ENCODE measurements at regions not wholly inside any gene's neighbourhood (a gene's known extent, or its start where the extent isn't known, plus 50 kb on each side); places are given as distances from the start of the nearest gene placed in this dataset.
A peak's percentile ranks its signal among the peaks of the same experiment; 100 is the strongest.

DNA sequence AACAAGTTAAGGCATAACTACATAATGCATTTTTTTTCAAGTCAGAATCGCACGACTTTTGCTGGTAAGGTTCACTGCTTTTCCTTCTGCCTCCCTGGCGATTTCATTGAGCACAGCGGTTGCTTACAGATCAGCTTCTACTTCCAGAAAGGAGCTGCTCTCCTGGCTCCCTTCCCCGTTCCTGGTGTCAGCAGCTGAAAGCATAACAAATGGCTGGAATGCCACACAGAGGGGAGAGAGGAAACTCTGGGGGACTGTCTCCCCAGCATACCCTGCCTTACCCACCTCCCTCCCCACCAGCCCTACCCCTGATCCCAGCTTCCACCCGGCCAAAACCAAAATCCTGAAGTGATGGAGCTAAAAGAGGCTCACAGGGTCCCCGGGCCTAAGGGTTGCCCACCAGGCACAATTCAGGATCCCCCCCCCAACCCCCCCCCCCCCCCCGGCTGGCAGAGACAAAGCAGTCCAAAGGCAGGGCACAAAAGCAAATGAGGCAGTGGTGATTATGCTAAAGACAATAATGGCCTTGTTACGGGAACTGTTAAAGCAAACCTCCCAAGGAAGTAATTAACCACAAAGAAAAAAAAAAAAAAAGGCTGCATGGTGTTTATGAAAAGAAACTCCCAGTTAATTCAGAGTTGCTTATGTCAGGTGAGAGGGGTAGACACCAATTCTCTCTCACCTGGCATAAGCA is 126.1 kb upstream of the WWC1 start:
- peak; percentile 66 for DNase-seq (ENCODE audit: low spot score)

DNA sequence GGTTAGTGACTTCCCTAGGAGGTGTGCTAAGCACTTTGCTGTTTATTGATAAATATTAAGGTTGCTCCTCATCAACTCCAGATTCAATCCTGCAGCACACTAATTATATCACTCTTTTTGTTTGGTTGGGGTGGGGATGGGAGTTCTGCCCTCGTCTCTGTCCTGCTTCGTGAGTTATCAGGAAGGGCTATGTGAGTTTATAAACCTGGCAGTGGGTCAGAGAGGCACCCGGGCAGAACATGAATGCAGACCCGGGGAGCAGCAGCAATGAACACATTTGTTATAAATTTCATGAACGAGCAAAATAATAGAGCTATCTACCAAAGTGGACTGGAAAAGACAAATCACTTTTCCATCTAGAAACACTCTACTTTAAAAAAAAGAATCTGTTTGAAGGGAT is 125.5 kb upstream of the WWC1 start:
- DNase-seq (ENCODE audit: low spot score): no peak

DNA sequence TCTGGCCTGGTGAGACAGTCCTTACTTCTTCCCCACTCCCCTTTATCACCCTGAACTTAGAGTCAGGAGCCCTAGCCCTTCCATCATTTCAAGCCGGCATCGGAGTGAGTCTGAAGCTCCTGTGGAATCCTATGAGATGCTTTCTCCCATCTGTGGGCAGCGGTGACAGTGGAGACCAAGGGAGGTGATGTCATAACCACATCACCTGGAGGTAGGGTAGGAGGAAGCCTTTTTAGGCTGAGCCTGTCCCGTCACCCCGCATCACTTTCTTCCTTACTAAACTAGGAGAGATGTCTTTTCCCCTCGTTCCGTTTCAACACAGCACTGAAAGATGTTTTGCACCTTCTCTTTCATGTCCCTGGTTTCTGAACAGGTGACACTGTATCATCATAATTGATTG is 124.1 kb upstream of the WWC1 start:
- no peak for DNase-seq (ENCODE audit: low spot score)

DNA sequence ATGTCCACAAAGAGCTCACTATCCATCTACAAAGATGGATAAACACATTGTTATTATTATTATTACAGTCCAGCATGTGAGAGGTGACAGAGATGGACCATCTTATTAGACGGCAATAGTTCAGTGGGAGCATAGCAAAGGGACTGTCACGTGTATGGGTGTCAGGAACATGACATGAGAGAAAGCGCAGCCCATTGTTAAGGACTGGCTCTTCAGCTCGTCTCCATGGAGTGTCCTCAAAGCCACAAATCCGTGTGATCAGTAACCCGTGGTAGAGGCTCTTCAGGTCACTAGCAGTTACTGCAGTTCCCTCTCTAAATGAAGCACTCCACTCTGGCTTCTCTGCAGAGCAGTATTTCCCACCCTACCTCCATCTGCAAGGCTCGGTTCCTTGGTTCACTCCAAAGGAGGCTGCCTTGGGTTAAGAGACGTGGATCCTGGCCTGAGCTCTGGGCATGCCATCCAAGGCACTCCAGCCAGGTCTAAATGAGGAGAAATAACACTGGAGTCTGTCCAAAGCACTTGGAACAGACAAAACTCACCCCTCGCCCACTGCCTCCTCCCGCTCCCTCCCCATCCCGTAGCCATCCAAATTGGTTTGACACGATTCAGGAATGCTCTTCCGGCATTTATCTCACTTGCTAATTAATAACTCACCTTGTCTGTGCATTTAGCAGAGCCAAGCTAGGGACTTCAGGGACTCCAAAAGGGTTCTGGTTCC is 122.3 kb upstream of the WWC1 start:
- DNase-seq (ENCODE audit: low spot score): no peak

DNA sequence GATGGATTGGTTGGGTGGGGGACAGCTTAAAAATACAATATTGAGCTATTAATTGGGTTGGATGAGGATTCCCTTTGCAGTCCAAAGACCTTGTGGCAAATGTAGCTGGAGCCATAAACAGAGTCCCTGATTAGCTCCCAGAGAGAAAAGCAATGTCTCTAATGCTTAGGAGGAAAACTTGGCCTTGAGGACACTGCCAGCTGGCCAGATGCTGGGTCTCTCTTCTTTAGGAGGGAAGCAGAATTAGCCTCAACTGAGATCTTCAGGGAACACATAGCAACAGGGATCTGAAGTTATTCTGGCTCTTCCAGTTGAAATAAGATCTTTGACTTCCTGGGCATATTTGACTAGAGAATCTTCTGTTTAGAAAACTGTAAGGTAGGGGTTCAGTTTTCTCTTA is 121.7 kb upstream of the WWC1 start:
- no peak for DNase-seq (ENCODE audit: low spot score)

DNA sequence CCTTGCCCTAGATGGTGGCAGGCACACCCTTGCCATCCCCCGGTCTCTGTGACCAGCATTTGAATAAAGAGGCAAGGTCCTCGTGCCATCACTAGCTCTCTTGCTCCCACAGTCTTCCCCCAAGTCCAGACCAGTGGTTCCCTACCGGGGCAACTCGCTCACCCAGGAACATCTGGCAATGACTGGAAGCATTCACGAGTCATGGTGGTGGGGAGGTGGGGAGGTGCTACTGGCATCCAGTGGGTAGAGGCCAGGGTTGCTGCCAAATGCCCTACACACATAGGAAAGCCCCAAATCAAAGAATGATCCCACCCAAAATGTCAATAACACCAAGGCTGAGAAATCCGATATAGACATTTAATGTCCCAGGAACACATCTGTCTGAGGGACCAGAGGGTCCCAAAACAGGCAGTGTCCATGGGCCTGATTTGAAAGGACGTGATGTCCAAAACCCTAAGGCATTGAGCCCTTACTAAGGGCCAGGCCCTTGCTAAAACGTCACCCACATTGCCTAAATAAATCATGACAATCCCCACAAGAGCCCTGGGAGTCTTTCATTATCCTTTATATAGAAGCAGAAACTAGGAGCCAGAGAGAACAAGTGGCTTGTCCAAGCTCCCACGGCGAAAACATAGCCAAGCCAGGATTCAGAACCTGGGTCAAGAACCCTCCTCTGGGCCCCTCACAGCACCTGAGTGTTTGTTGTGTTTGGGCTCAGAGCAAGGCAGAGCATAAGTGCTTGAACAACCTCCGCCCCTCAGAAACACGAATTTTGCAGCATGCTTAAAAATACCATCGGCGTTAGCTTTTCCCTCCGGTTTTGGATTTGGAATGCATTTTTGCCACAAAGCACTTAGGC is 119.3 kb upstream of the WWC1 start:
- DNase-seq (ENCODE audit: low spot score): no peak

DNA sequence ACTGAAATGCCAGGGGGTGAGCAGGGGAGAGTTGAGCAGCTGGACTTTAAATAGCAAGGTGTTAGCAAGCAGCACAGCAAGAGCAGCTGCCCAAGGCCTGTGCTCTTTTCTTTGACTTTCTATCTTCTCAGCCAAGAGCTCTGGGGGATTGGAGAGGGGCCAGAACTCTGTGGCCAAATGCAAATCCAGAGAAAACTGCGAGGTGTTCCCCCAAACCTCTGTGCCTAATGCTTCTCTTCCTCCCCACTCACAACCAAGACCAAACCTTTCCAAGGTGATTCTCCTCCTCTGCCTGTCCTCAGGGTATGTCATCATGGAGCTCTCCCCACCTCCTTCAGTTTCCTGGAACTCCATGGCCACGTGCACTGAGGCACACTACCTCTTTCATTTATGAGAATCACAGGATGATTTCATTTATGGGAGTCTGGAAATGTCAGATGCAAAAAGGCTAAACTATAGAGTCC is 118.7 kb upstream of the WWC1 start:
- no peak for DNase-seq (ENCODE audit: low spot score)

DNA sequence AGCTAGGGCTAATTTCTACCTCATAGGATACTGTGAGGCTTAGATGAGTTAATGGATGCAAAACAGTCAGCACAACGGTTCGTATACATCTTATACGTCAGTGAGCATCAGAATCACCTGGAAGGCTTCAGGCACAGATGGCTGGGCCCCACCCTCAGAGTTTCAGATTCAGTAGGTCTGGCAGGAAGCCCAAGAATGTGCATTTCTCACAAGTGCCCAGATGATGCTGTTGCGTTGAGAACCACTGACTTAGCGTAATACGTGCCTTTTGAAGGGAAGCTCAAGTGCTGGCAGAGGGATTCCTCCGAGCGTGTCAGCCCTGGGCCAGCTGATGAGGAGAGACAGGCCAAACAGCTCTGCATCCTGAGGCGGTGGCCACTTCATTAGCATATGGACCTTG is 117.1 kb upstream of the WWC1 start:
- no peak for DNase-seq (ENCODE audit: low spot score)

DNA sequence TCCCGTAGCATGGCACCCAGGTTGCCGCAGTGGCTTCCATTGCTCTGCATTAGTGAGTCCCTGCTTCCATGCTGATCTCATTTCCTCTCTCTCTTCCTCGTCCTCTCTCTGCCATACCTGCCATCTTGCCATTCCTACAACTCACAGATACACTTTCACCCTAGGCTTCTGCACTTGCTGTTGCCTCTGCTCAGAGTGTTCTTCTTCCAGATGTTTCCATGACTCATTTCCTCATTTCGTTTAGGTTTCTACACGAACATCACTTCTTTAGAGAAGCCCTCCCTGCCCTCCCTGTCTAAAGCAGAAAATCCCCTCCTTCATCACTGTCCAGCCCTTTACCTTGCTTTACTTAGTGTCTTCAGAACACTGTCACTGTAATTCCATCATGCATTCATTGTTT is 115.2 kb upstream of the WWC1 start:
- DNase-seq (ENCODE audit: low spot score): no peak

DNA sequence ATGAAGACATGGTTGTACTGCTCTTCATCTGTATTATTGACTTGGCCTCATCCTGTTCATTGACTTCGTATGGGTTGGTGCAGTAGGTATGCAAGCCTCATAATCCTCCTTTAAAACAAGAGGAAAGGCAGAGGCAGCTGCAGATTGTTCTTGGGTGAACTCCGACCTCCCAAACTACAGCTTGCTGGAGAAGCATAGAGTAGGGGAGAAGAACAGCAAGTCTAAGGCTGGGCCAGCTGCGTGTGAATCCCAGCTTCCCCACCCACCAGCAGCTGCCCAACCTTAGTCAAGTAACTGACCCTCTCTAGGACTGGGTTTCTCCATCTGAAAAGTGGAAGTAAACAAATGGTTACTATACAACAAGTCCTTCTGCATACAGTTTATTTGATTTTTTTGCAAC is 114.5 kb upstream of the WWC1 start:
- DNase-seq (ENCODE audit: low spot score): no peak

DNA sequence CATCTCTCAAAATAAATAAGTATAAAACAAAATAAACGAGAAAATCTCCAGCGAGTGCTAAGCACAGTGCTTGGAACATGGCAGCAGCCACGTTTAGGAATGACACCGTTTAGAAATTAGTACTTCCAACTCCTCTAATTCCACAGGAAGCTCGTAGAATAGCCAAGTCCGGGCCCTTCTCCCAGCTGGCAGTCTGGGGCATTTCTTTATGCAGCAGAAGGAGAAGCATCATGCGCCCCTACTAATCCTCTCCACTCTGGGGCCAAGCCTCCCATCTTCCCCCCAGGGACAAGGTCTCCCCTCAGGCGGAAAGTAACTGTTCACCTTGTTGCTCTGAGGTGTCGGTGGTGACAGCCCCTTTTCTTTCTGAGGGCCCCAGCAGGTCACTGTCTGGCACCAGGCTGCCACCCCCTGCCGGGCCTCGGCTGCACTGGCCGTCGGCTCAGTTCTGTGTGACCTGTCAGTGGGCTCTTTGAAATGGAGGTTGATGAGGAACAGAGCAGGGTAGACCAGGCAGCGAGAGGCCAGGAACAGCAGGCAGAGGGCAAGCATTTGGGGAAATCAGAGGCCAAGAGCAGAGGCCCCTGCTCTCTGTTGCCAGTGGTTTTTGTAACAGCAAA is 113.5 kb upstream of the WWC1 start:
- peak; percentile 8 for DNase-seq (ENCODE audit: low spot score)

DNA sequence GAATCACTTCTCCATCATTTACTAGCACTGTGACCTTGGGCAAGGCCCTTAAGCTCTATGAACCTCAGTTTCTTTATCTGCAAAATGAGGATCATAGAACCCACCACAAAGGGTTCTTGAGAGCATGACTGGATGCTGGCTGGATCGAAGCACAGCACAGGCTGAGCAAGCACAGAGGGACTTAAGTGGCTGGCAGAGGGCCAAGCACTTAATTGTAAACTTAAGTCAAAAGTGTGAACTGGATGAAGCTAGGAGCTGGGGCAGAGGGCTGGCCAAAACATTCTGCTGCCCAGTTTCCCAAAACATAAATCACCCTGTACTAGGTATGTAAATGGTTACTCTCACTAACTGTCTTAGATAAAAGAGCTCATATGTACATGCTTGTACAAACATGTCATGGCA is 112.3 kb upstream of the WWC1 start:
- DNase-seq (ENCODE audit: low spot score): no peak

DNA sequence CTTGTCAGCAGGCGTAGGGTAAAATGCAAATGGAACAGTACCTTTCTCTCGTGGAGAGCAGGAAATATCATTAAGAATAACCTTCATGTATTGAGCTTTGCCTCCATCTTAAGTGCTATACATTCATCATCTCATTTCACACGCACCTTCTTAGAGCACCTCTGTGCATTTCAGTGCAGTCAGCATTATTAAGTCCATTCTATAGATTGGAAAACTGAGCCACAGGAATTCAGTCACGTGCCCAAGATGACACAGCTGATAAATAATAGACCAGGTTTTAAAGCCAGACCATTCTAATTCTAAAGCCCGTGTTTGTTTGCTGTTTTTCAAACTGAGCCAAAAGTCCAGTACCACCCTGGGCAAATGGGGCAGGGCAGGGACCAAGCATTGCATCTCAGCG is 109.2 kb upstream of the WWC1 start:
- DNase-seq (ENCODE audit: low spot score): no peak

DNA sequence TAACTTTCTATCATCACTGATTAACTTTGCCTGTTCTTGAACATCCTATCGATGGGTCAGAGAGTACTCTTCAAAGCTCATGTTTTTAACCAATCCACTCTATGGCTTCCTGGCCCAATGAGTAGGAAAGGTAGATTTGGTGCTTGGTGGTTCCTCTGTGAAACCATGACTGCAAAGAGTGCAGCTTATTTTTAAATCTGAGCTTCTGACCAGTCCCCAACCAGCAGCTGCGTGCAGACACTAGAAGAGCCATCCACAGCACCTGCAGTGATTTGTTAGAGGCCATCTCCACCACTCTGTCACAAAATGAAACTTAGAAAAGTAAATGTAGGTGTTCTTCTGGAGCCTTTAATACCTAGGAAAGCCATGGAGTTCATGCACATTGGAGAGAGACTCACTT is 107.3 kb upstream of the WWC1 start:
- DNase-seq (ENCODE audit: low spot score): no peak

DNA sequence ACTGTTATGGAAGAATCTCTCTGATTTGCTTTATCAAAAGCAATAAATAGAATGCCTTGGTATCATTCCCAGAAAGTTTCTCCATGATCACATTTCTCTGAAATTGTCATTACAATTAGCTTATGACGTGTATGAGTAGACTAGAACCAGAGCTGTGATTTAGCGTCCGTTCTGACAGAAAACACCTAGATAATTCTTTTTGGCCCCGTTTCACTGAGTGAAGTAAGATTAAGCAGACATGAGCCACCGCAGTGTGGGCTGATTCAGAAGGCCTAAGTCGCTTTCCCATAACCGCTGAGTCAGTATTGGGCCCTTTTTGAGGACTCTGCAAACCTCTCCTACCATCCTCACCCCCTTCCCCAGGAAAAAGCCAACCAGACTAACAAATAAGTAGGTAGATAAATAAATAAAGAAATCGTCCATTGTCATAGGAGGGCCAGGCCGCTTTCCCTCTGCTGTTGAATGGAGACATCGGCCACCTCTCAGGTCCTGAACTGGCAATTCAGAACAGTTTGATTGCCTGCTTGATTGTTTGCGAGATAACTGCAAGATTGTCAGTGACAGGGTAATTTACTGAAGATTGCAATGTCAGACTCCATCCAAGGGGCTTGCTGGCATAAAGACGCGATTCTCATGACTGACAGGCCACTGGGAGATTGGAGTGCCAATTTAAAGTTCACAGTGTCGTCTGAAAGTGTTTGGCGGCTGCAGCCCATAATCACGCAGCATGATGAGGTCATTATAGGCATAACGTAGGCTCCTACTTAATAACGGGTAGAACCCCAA is 105.0 kb upstream of the WWC1 start:
- DNase-seq (ENCODE audit: low spot score): no peak

DNA sequence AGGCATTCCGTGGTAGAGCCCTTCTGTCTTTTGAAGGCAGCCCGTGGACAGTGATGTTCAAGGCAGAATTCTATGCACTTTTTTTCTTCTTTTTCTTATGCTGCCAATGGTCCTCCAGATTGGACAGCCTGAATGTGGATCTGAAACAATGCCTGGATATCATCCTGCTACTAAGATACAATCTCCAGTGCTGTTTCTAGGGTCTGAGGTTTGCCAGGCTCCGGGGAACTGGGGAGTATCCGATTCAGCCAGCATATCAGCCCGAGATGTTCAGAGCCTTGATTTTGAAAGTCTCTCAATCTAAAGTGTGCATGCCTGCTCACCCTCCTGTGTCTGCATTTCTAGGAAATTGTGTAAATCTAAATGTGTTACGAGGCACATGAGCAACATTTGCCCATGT is 103.8 kb upstream of the WWC1 start:
- no peak for DNase-seq (ENCODE audit: low spot score)

DNA sequence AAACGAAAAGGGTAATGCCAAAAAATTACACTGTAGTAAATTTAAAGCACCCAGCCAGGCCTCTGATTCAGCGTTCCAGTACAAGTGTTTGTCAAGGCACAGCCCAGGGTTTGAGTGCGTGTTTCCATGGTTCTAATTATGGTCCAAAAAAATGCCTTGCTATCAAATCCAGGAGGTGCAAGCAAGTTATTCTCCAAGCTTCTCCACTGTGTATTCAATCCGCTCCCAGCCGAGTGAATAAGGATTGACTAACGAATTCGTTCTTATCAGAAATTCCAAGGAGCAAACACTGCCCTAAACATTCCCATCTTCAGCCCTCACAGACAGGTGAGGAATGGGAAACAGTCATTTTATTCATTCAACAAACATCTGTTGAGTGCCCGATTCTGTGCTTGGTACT is 103.3 kb upstream of the WWC1 start:
- DNase-seq (ENCODE audit: low spot score): no peak

DNA sequence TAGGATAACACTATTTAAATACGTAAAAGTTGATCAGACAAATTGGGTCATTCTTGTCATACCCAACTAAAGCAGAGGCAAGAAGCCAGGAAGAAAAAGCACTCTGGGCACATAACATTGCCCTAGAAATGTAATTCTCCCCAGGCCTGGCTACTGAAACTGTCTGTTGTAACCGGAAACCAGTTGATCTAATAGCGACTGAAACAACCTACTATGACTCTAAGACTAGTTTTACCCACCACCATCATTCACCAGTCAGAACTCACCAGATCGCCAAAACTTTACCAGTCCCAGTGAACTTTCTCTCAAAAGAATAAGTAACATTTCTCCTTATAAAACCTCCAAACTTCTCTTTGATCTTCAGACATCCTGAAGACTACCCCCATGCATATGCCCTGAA is 99.3 kb upstream of the WWC1 start:
- no peak for DNase-seq (ENCODE audit: low spot score)

DNA sequence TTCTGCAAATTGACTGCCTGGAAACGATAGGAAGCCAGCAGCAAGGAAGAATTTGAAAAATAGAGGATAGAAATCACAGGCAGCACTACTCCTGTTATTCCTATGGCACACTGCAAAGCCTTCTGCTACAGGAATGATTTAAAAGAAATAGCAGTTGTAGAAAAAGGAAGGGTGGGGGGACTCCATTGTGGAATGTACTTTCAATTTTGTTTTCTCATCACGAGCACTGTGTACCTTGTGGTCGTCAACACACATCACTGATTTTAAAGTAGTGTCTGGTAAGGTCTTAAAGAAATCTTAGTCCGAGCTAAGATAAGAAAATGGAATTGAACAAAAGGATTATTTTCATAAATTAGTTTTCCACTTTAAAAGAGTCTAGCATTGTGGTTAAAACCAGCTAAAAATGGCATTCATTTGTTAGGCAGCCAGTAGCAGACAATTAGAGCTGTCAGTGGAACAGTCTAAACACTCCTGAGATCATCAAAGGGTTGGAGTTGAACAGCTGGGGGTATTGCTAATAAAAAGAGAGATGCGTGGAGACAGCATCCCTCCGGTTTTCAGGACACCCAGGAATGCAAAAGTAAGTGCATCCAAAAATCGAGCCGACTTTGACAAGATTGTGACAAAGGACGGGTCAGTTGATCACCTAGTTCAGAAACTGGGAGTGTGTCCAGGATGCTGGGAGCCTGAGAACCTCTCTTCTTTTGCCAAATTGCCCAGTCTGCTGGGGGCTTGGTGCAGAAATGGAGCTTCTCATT is 97.8 kb upstream of the WWC1 start:
- no peak for DNase-seq (ENCODE audit: low spot score)

DNA sequence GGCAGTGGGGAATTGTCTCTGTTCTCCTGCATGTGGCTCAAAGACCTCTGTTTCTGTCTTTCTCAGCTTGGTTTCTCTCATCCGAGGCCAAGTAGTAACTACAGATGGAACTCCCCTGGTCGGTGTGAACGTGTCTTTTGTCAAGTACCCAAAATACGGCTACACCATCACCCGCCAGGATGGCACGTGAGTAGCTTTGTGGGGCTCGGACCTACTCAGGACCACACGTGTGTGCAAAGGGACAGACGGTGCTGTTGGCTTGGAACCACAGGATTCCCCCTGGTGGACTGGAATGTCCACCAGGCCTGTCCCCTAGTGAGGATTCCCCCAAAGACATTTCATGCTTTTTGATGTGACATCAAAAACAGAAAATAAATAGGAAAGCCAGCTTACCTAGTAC is 96.3 kb upstream of the WWC1 start:
- DNase-seq (ENCODE audit: low spot score): no peak

DNA sequence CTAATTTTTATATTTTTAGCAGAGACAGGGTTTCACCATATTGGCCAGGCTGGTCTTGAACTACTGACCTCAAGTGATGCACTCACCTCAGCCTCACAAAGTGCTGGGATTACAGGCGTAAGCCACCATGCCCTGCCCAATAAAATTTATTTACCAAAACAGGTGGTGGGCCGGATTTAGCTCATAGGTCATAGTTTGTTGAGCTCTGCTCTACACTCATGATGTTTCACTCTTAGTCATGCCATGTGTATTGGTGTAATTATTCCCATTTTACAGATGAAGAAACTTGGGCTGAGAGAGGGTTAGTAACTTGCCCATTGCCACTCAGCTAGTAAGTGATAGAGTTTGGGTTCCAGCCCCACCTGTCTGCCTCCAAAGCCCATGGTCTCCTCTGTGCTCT is 93.1 kb upstream of the WWC1 start:
- DNase-seq (ENCODE audit: low spot score): no peak
